ENCODE measurements at regions not wholly inside any gene's neighbourhood (a gene's known extent, or its start where the extent isn't known, plus 50 kb on each side); places are given as distances from the start of the nearest gene placed in this dataset.

DNA sequence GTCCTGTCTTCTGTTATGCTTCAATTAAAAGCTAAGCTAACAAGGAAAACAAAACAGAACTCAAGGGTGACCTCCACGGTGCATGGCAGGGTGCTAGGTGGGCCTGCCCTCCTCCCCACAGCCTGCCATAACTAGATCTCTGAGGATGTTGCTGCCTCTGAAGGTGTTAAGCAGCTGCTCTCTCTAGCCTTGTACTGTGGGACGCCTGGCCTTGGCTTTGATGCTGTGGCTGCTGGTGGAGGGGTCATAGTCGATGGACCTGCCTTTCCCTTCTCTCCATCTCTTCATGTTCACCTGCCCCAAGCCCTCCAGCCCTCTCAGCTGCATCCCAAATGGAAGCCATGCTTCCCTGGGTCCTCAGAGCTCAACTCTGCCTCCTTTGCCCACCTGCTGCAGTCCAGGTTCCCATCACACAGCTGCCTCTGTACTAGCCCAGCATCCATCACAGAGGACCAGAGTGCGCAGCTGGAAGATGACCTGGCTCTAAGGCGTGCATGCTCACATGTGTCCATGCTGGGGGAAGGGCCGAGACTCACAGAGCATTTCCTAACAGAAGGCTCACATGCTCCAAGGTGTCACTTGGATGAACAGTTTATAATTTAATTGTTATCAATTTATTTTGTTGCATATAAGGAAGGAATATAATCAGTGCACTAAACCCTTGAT is 180.3 kb upstream of the E2F8 start:
- no peaks in the 10 kb centered on the region for H3K36me3 ChIP-seq (ENCODE audit: insufficient read depth, low read length)

DNA sequence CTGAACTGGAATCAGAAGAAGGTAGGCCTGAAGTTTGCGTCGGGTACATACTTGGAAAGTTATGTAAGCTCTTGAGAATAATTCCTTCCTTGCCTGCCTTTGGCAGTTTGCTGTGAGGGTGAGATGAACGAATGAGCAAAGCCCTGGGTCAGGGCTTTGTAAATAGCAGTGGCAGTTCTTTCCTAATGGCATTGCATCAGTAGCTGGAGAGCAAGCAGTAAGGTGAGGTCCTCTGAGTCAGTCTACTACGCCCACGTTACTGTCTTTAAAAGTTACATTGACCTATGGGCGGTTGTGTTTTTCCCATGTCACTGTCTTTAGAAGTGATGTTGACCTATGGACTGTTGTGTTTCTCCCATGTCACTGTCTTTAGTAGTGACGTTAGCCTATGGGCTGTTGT is 179.1 kb upstream of the E2F8 start:
- Histone ChIP-seq H3K4me1 (ENCODE audit: insufficient read depth, low read length) (no peaks in the 10 kb centered on the region), H4K20me1 (ENCODE audit: insufficient read depth, low read length) (no peaks in the 10 kb centered on the region), H3K9ac (ENCODE audit: low read length) (no peak overlapping the region), H3K79me2 (ENCODE audit: insufficient read depth, low read length) (no peaks in the 10 kb centered on the region), H3K27ac (ENCODE audit: low read depth, low read length) (no peak overlapping the region), H3K36me3 (ENCODE audit: insufficient read depth, low read length) (no peaks in the 10 kb centered on the region), H3K9me3 (ENCODE audit: insufficient read depth, low read depth, low read length) (no peaks in the 10 kb centered on the region), H3K4me2 (ENCODE audit: low read length) (no peak overlapping the region), H3K27me3 (ENCODE audit: insufficient read depth, low read length) (no peaks in the 10 kb centered on the region), H2AFZ (ENCODE audit: low read depth, low read length) (no peak overlapping the region), H3K4me3 (ENCODE audit: insufficient read depth, low read depth, low read length) (no peak overlapping the region)
- H3K27me3 Mint-ChIP-seq (ENCODE audit: low read depth, unreplicated experiment) = peaks cover 15% of the 10 kb centered on the region
- FAIRE-seq = no peak
- TF ChIP-seq, protein P1, sequence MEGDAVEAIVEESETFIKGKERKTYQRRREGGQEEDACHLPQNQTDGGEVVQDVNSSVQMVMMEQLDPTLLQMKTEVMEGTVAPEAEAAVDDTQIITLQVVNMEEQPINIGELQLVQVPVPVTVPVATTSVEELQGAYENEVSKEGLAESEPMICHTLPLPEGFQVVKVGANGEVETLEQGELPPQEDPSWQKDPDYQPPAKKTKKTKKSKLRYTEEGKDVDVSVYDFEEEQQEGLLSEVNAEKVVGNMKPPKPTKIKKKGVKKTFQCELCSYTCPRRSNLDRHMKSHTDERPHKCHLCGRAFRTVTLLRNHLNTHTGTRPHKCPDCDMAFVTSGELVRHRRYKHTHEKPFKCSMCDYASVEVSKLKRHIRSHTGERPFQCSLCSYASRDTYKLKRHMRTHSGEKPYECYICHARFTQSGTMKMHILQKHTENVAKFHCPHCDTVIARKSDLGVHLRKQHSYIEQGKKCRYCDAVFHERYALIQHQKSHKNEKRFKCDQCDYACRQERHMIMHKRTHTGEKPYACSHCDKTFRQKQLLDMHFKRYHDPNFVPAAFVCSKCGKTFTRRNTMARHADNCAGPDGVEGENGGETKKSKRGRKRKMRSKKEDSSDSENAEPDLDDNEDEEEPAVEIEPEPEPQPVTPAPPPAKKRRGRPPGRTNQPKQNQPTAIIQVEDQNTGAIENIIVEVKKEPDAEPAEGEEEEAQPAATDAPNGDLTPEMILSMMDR (IDR thresholded peaks at IDR 0.05; ENCODE audit: insufficient read depth, low read depth, low read length) = no peak
- TF ChIP-seq EZH2 (IDR thresholded peaks at IDR 0.05; ENCODE audit: insufficient read depth, low read length) = no peak
- peaks cover 8% of the 10 kb centered on the region for H3K4me1 Mint-ChIP-seq (ENCODE audit: low read depth, unreplicated experiment)
- peak; percentile 46 for DNase-seq (ENCODE audit: low read depth)
- no peak overlapping the region for H3K27ac Mint-ChIP-seq (ENCODE audit: unreplicated experiment)
- H3K9me3 Mint-ChIP-seq (ENCODE audit: unreplicated experiment) = peaks cover 10% of the 10 kb centered on the region
- no peak overlapping the region for H3K4me3 Mint-ChIP-seq (ENCODE audit: unreplicated experiment)
- H3K36me3 Mint-ChIP-seq (ENCODE audit: low read depth, unreplicated experiment) = no peaks in the 10 kb centered on the region

More for the DNA sequence above, 180.3 kb upstream of the E2F8 start:
- Mint-ChIP-seq H3K27ac (ENCODE audit: unreplicated experiment) (no peak overlapping the region), H3K36me3 (ENCODE audit: low read depth, unreplicated experiment) (no peaks in the 10 kb centered on the region), H3K9me3 (ENCODE audit: unreplicated experiment) (peaks cover 8% of the 10 kb centered on the region), H3K4me3 (ENCODE audit: unreplicated experiment) (no peak overlapping the region), H3K4me1 (ENCODE audit: low read depth, unreplicated experiment) (peaks cover 8% of the 10 kb centered on the region), H3K27me3 (ENCODE audit: low read depth, unreplicated experiment) (peaks cover 18% of the 10 kb centered on the region)
- FAIRE-seq (no peak), DNase-seq (ENCODE audit: low read depth) (no peak)
- Histone ChIP-seq H3K9ac (ENCODE audit: low read length) (no peak overlapping the region), H3K4me2 (ENCODE audit: low read length) (no peak overlapping the region), H3K27ac (ENCODE audit: low read depth, low read length) (no peak overlapping the region), H2AFZ (ENCODE audit: low read depth, low read length) (no peak overlapping the region), H3K4me3 (ENCODE audit: insufficient read depth, low read depth, low read length) (no peak overlapping the region), H3K79me2 (ENCODE audit: insufficient read depth, low read length) (no peaks in the 10 kb centered on the region), H3K27me3 (ENCODE audit: insufficient read depth, low read length) (peaks cover 1% of the 10 kb centered on the region), H4K20me1 (ENCODE audit: insufficient read depth, low read length) (no peaks in the 10 kb centered on the region), H3K9me3 (ENCODE audit: insufficient read depth, low read depth, low read length) (no peaks in the 10 kb centered on the region), H3K4me1 (ENCODE audit: insufficient read depth, low read length) (no peaks in the 10 kb centered on the region)
- TF ChIP-seq EZH2 (IDR thresholded peaks at IDR 0.05; ENCODE audit: insufficient read depth, low read length) = no peak
- TF ChIP-seq, protein P1 (IDR thresholded peaks at IDR 0.05; ENCODE audit: insufficient read depth, low read depth, low read length) = no peak

DNA sequence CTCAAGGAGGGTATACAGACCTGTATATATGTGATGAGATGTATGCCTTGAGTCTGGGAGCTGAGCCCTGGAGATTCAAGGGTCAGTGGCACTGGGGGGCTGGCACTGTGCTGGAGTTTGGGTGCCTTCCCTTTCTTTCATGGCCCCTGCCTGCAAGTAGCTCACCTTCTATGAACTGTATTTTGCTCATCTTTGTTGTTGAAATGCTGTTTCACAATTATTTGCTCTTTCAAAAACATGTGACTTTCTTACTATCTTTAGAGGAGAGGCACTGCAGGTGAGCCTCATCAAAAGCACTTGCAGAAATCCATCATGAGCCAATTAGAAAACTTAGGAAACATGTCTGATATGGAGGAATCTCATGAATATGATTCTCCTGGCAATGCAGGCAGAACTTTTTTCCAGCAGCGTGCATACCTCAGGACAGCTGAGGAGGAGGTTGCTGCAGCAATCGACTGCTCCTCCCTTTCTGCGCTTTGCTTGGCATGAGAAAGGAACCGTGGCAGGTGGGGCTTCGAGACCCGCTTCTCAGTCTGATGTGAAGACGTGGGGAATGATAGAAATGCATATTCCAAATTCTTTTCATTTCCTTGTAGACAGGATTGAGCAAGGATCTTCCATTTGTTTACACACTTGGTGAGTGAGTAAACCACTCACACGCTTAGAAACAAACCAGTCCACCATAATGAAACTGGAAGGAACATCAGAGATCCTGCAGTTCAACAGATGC is 178.4 kb upstream of the E2F8 start:
- no peaks in the 10 kb centered on the region for H3K36me3 Mint-ChIP-seq (ENCODE audit: low read depth, unreplicated experiment)
- Histone ChIP-seq H3K9me3 (ENCODE audit: insufficient read depth, low read depth, low read length) (no peaks in the 10 kb centered on the region), H3K36me3 (ENCODE audit: insufficient read depth, low read length) (no peaks in the 10 kb centered on the region), H3K9ac (ENCODE audit: low read length) (no peak overlapping the region), H3K4me3 (ENCODE audit: insufficient read depth, low read depth, low read length) (no peak overlapping the region), H3K27me3 (ENCODE audit: insufficient read depth, low read length) (no peaks in the 10 kb centered on the region), H3K4me2 (ENCODE audit: low read length) (no peak overlapping the region), H3K4me1 (ENCODE audit: insufficient read depth, low read length) (no peaks in the 10 kb centered on the region), H4K20me1 (ENCODE audit: insufficient read depth, low read length) (no peaks in the 10 kb centered on the region), H3K27ac (ENCODE audit: low read depth, low read length) (no peak overlapping the region), H2AFZ (ENCODE audit: low read depth, low read length) (peak overlapping the region; percentile 2), H3K79me2 (ENCODE audit: insufficient read depth, low read length) (no peaks in the 10 kb centered on the region)
- TF ChIP-seq, protein P1 (IDR thresholded peaks at IDR 0.05; ENCODE audit: insufficient read depth, low read depth, low read length) = no peak
- no peak for TF ChIP-seq EZH2 (IDR thresholded peaks at IDR 0.05; ENCODE audit: insufficient read depth, low read length)
- H3K4me1 Mint-ChIP-seq (ENCODE audit: low read depth, unreplicated experiment) = peaks cover 8% of the 10 kb centered on the region
- FAIRE-seq (no peak), DNase-seq (ENCODE audit: low read depth) (peak; percentile 37)
- peaks cover 15% of the 10 kb centered on the region for H3K9me3 Mint-ChIP-seq (ENCODE audit: unreplicated experiment)
- peaks cover 20% of the 10 kb centered on the region for H3K27me3 Mint-ChIP-seq (ENCODE audit: low read depth, unreplicated experiment)
- no peak overlapping the region for H3K4me3 Mint-ChIP-seq (ENCODE audit: unreplicated experiment)
- no peak overlapping the region for H3K27ac Mint-ChIP-seq (ENCODE audit: unreplicated experiment)
